ENCODE measurements at regions not wholly inside any gene's neighbourhood (a gene's known extent, or its start where the extent isn't known, plus 50 kb on each side); places are given as distances from the start of the nearest gene placed in this dataset.

DNA sequence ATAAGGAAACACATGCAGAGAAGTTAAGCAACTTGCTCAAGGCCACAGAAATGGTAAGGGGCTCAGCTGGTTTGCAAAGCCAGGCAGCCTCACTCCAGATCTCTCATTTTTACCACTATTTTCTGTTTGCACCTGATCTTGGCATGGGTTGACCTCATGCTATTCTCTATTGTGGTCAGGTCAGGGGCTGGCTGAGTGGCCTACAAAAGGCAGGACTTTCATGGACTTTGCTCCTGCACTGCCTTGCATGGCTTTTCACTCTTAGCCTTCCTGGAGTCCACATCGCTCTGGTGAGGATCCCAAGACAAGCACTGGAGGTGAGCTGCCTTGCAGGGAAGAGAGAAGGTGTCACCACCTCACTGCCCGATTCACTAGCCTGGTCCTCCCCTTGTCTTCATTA lies 56.8 kb upstream of the CSF3R start:
- Histone ChIP-seq H4K91ac (ENCODE audit: insufficient read depth, low read depth, low read length) (no peak overlapping the region), H3K9me1 (ENCODE audit: insufficient read depth, low read length) (no peaks in the 10 kb centered on the region), H4K5ac (ENCODE audit: low read depth, low read length) (no peak overlapping the region), H3K9ac (ENCODE audit: low read depth, low read length) (no peak overlapping the region), H3K36me3 (ENCODE audit: control insufficient read depth, insufficient read depth, low read length) (no peaks in the 10 kb centered on the region), H3K79me1 (ENCODE audit: low read depth in 1 of 2, low read length in 2 of 2) (no peaks in the 10 kb centered on the region), H2AFZ (replicated peaks; ENCODE audit: low read length, poor library complexity) (no peak overlapping the region), H3K4me2 (ENCODE audit: low read depth, low read length) (no peak overlapping the region), H2AK5ac (ENCODE audit: low read depth, low read length) (no peak overlapping the region), H2AK9ac (replicated peaks; ENCODE audit: low read depth, low read length, poor library complexity) (no peak overlapping the region), H2BK5ac (ENCODE audit: low read depth, low read length, poor library complexity, severe bottlenecking) (no peak overlapping the region), H3K56ac (ENCODE audit: extremely low read depth, insufficient read depth, low read length) (no peak overlapping the region), H3K9me3 (ENCODE audit: control insufficient read depth, insufficient read depth, low read length) (no peaks in the 10 kb centered on the region), H3K4me1 (ENCODE audit: control insufficient read depth, insufficient read depth, low read length) (no peaks in the 10 kb centered on the region), H2BK120ac (ENCODE audit: low read depth, low read length) (no peak overlapping the region), H4K20me1 (ENCODE audit: insufficient read depth, low read length) (no peaks in the 10 kb centered on the region), H3K4ac (ENCODE audit: low read depth, low read length) (no peak overlapping the region), H3K14ac (replicated peaks; ENCODE audit: low read depth, low read length) (no peak overlapping the region), H3K27me3 (ENCODE audit: control insufficient read depth, insufficient read depth, low read length) (peaks cover 4% of the 10 kb centered on the region; the same call in 1 of the 2 replicates), H3K18ac (ENCODE audit: low read depth, low read length) (no peak overlapping the region), H3K4me3 (ENCODE audit: insufficient read depth, low read depth, low read length) (no peak overlapping the region), H2BK20ac (ENCODE audit: low read depth, low read length) (no peak overlapping the region), H3K23ac (ENCODE audit: low read depth, low read length) (no peak overlapping the region), H3K27ac (ENCODE audit: insufficient read depth, low read length) (no peak overlapping the region), H4K8ac (ENCODE audit: low read depth in 2 of 2, low read length in 2 of 2) (no peak overlapping the region), H2BK15ac (ENCODE audit: low read depth, low read length) (no peak overlapping the region)
- no peak for DNase-seq
- ATAC-seq (ENCODE audit: low read depth): no peak
- ChIA-PET POLR2A (ENCODE audit: unreplicated experiment) (no interaction called here), CTCF (no interaction called here)
- TF ChIP-seq RAD21 (IDR thresholded peaks at IDR 0.05; ENCODE audit: low read length) (no peak), FOS (IDR thresholded peaks at IDR 0.05; ENCODE audit: low read depth, low read length) (no peak), RFX5 (IDR thresholded peaks at IDR 0.05; ENCODE audit: low read depth, low read length) (no peak), POLR2A (IDR thresholded peaks at IDR 0.05; ENCODE audit: low read depth, low read length) (no peak), MAZ (IDR thresholded peaks at IDR 0.05; ENCODE audit: borderline replicate concordance, low read depth, low read length) (no peak), NFE2L2 (IDR thresholded peaks at IDR 0.05; ENCODE audit: low read depth, low read length) (no peak), CEBPB (IDR thresholded peaks at IDR 0.05; ENCODE audit: low read depth, low read length) (no peak), MAFK (IDR thresholded peaks at IDR 0.05; ENCODE audit: low read depth, low read length) (no peak)
- TF ChIP-seq, protein P1, sequence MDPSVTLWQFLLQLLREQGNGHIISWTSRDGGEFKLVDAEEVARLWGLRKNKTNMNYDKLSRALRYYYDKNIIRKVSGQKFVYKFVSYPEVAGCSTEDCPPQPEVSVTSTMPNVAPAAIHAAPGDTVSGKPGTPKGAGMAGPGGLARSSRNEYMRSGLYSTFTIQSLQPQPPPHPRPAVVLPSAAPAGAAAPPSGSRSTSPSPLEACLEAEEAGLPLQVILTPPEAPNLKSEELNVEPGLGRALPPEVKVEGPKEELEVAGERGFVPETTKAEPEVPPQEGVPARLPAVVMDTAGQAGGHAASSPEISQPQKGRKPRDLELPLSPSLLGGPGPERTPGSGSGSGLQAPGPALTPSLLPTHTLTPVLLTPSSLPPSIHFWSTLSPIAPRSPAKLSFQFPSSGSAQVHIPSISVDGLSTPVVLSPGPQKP (IDR thresholded peaks at IDR 0.05; ENCODE audit: borderline replicate concordance, low read depth, low read length): no peak
- dilution Hi-C loops (cut with HindIII; ENCODE audit: low sequenced_read_pairs, unreplicated experiment): no loop called here
- in situ Hi-C loops (cut with MboI; ENCODE audit: low sequenced_read_pairs): no loop called here
- no CpG with 5 or more reads among the region's 2 CpGs for WGBS, 2 experiments (ENCODE audit: extremely low coverage in 2 of 2, insufficient read length in 1 of 2)
- no TSS peak for BruUV-seq (replicated peaks)
- intact Hi-C loops (cut with micrococcal nuclease): no loop called here

All from IMR-90 (cell line).